Ishikawa (cell line): ENCODE measurements at regions not wholly inside any gene's neighbourhood (a gene's known extent, or its start where the extent isn't known, plus 50 kb on each side); places are given as distances from the start of the nearest gene placed in this dataset.

Source experiments
- CEBPB ChIP-seq: IDR thresholded peaks from 2 replicates; pipeline ENCODE4 v1.6.1; 2012
- CREB1 ChIP-seq: IDR thresholded peaks from 2 replicates; pipeline ENCODE4 v1.6.1; 2012; ENCODE audit warnings: low read depth
- EP300 ChIP-seq: IDR thresholded peaks from 2 replicates; pipeline ENCODE4 v1.6.1; 2012; ENCODE audit warnings: borderline replicate concordance
- RAD21 ChIP-seq: IDR thresholded peaks from 2 replicates; pipeline ENCODE4 v1.6.1; 2012; ENCODE audit warnings: low read depth
- REST ChIP-seq: IDR thresholded peaks from 2 replicates; pipeline ENCODE4 v1.6.1; 2012; ENCODE audit warnings: low read depth, mild to moderate bottlenecking
- USF1 ChIP-seq: IDR thresholded peaks from 2 replicates; pipeline ENCODE4 v1.6.1; 2012
- YY1 ChIP-seq: IDR thresholded peaks from 2 replicates; pipeline ENCODE4 v1.6.1; 2012; ENCODE audit warnings: low read depth

GRCh38 chr6:113060664-113061063 lies 713.5 kb downstream of the RFPL4B start:
- no peak for TF ChIP-seq USF1
- TF ChIP-seq REST: no peak
- TF ChIP-seq CREB1: no peak
- no peak for TF ChIP-seq YY1
- no peak for TF ChIP-seq EP300
- no peak for TF ChIP-seq RAD21
- TF ChIP-seq CEBPB: no peak
